Keratinocyte (primary cell): ENCODE measurements at regions not wholly inside any gene's neighbourhood (a gene's known extent, or its start where the extent isn't known, plus 50 kb on each side); places are given as distances from the start of the nearest gene placed in this dataset.
"Not testable (repeated sequence)": the region's sequence is repeated elsewhere in the genome, so short reads cannot be mapped to it uniquely, and the experiment has no call there.

Experiments used
- DNase-seq: peaks from one replicate; pipeline ENCODE4 v3.0.0-alpha.2; 2011; ENCODE audit warnings: low read depth, missing footprints, low spot score
- FAIRE-seq: peaks from 2 replicates; lab custom pipeline; 2011; peaks lifted over from hg19 to GRCh38; lab: Jason Lieb, UNC
- H2AFZ ChIP-seq: 2 replicates; pipeline ENCODE4 v1.6.0; 2012; ENCODE audit warnings: low read length, control low read depth, inconsistent platforms; ENCODE audit not compliant: control insufficient read depth
- H3K27ac ChIP-seq: 2 replicates; pipeline ENCODE4 v1.5.1; 2011; ENCODE audit warnings: low read length; ENCODE audit not compliant: control insufficient read depth, insufficient read depth
- H3K27me3 ChIP-seq: 3 replicates; pipeline ENCODE4 v1.6.0; 2011; ENCODE audit warnings: low read length; ENCODE audit not compliant: control insufficient read depth, insufficient read depth; ENCODE audit errors: extremely low read depth
- H3K36me3 ChIP-seq, 2 experiments: 2 replicates in 1 of 2; 3 replicates in 1 of 2; pipeline ENCODE4 v1.5.1; 2011; ENCODE audit warnings: low read length in 2 of 2, mild to moderate bottlenecking in 1 of 2; ENCODE audit not compliant: control insufficient read depth in 2 of 2, insufficient read depth in 2 of 2; ENCODE audit errors: extremely low read depth in 1 of 2
- H3K4me1 ChIP-seq: 3 replicates; pipeline ENCODE4 v1.5.1; 2011; ENCODE audit warnings: low read length; ENCODE audit not compliant: control insufficient read depth, insufficient read depth; ENCODE audit errors: extremely low read depth
- H3K4me2 ChIP-seq: 3 replicates; pipeline ENCODE4 v1.6.0; 2011; ENCODE audit warnings: low read depth, low read length; ENCODE audit not compliant: control insufficient read depth, insufficient read depth; ENCODE audit errors: extremely low read depth
- H3K4me3 ChIP-seq, 3 experiments: fragments of 200-600 bp in 1 of 3; sonication (generic) in 1 of 3; 2 replicates in 2 of 3; 3 replicates in 1 of 3; pipeline ENCODE4 v1.5.1; 2011 to 2016; ENCODE audit warnings: low read length in 3 of 3, mild to moderate bottlenecking in 3 of 3, control low read depth in 2 of 3, inconsistent platforms in 1 of 3, low read depth in 1 of 3, mixed read lengths in 1 of 3, mixed run types in 1 of 3, moderate library complexity in 1 of 3; ENCODE audit not compliant: control insufficient read depth in 2 of 3, insufficient read depth in 2 of 3; ENCODE audit errors: extremely low read depth in 1 of 3
- H3K79me2 ChIP-seq: 2 replicates; pipeline ENCODE4 v1.6.0; 2012; ENCODE audit warnings: low read length; ENCODE audit not compliant: control insufficient read depth, insufficient read depth
- H3K9ac ChIP-seq: 3 replicates; pipeline ENCODE4 v1.6.0; 2011; ENCODE audit warnings: low read length; ENCODE audit not compliant: control insufficient read depth, insufficient read depth; ENCODE audit errors: extremely low read depth
- H3K9me1 ChIP-seq: 3 replicates; pipeline ENCODE4 v1.6.0; 2011; ENCODE audit warnings: low read length; ENCODE audit not compliant: control insufficient read depth, insufficient read depth; ENCODE audit errors: extremely low read depth
- H3K9me3 ChIP-seq: 2 replicates; pipeline ENCODE4 v1.5.1; 2012; ENCODE audit warnings: low read depth, low read length; ENCODE audit not compliant: control insufficient read depth
- H4K20me1 ChIP-seq: 3 replicates; pipeline ENCODE4 v1.6.0; 2011; ENCODE audit warnings: low read length; ENCODE audit not compliant: control insufficient read depth, insufficient read depth; ENCODE audit errors: extremely low read depth
- EZH2 ChIP-seq: IDR thresholded peaks from one replicate; pipeline ENCODE4 v1.6.1; 2012; ENCODE audit warnings: inconsistent platforms, mild to moderate bottlenecking, low read length, moderate library complexity
- dilution Hi-C: fragments of 300-500 bp; cut with MboI; formaldehyde crosslinking; loops from one replicate; pipeline ENCODE4 v1.7.0; 2020; ENCODE audit warnings: low sequenced_read_pairs; ENCODE audit not compliant: extremely low pct_ligation_motif_present
- TF ChIP-seq, protein P1 (sequence below), 3 experiments: IDR thresholded peaks in 1 of 3; conservative IDR thresholded peaks in 1 of 3; optimal IDR thresholded peaks in 1 of 3; 2 replicates in 2 of 3; 3 replicates in 1 of 3; pipeline versions ENCODE3 to v1.5.1; 2011; ENCODE audit warnings: low read length in 3 of 3, mild to moderate bottlenecking in 3 of 3, moderate library complexity in 2 of 3, control low read depth in 1 of 3, inconsistent platforms in 1 of 3; ENCODE audit not compliant: insufficient read depth in 2 of 3; ENCODE audit errors: extremely low read depth in 1 of 3

GRCh38 chr1:197995408-197996258, 78.5 kb downstream of the LHX9 start:
- H3K36me3 ChIP-seq = no peaks in the 10 kb centered on the region
- TF ChIP-seq, protein P1, sequence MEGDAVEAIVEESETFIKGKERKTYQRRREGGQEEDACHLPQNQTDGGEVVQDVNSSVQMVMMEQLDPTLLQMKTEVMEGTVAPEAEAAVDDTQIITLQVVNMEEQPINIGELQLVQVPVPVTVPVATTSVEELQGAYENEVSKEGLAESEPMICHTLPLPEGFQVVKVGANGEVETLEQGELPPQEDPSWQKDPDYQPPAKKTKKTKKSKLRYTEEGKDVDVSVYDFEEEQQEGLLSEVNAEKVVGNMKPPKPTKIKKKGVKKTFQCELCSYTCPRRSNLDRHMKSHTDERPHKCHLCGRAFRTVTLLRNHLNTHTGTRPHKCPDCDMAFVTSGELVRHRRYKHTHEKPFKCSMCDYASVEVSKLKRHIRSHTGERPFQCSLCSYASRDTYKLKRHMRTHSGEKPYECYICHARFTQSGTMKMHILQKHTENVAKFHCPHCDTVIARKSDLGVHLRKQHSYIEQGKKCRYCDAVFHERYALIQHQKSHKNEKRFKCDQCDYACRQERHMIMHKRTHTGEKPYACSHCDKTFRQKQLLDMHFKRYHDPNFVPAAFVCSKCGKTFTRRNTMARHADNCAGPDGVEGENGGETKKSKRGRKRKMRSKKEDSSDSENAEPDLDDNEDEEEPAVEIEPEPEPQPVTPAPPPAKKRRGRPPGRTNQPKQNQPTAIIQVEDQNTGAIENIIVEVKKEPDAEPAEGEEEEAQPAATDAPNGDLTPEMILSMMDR (optimal IDR thresholded peaks at IDR 0.05 in 1 of 3, IDR thresholded peaks at IDR 0.05 in 1 of 3, conservative IDR thresholded peaks at IDR 0.05 in 1 of 3; ENCODE audit: extremely low read depth in 1 of 3, insufficient read depth in 2 of 3, low read length in 3 of 3) = no peak
- TF ChIP-seq EZH2 = no peak
- H3K4me2 ChIP-seq = no peak overlapping the region
- dilution Hi-C loops = no loop called here
- no peaks in the 10 kb centered on the region for H3K27me3 ChIP-seq
- no peak overlapping the region for H3K27ac ChIP-seq
- H4K20me1 ChIP-seq = no peaks in the 10 kb centered on the region
- no peak for DNase-seq
- no peak for FAIRE-seq
- no peaks in the 10 kb centered on the region for H3K9me1 ChIP-seq
- H2AFZ ChIP-seq = no peak overlapping the region
- H3K4me3 ChIP-seq = no peak overlapping the region
- no peaks in the 10 kb centered on the region for H3K4me1 ChIP-seq
- no peaks in the 10 kb centered on the region for H3K9me3 ChIP-seq
- no peak overlapping the region for H3K9ac ChIP-seq
- no peaks in the 10 kb centered on the region for H3K79me2 ChIP-seq

GRCh38 chr1:197996259-197996512, 79.0 kb downstream of the LHX9 start:
- H3K9me1 ChIP-seq, H3K27me3 ChIP-seq, H3K27ac ChIP-seq, H3K9me3 ChIP-seq, H3K79me2 ChIP-seq, FAIRE-seq, H3K36me3 ChIP-seq, H4K20me1 ChIP-seq, H3K4me1 ChIP-seq, H3K4me3 ChIP-seq, H3K9ac ChIP-seq, dilution Hi-C loops, H3K4me2 ChIP-seq, DNase-seq, H2AFZ ChIP-seq: not testable (repeated sequence)

DNA sequence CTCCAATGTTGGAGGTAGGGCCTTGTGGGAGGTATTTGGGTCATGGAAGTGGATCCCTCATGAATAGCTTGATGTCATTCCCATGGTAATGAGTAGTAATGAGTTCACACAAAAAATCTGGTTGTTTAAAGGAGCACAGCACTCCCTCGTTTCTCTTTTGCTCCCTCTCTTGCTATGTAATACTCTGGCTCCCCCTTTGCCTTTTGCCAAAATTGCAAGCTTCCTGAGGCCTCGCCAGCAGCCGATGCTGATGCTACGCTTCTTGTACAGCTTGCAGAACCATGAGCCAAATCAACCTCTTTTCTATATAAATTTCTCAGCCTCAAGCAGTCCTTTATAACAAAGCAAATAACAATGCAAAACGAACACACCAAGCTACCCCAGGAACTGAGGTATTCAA, 80.9 kb downstream of the LHX9 start:
- H3K4me1 ChIP-seq = no peaks in the 10 kb centered on the region
- TF ChIP-seq, protein P1 (optimal IDR thresholded peaks at IDR 0.05 in 1 of 3, IDR thresholded peaks at IDR 0.05 in 1 of 3, conservative IDR thresholded peaks at IDR 0.05 in 1 of 3; ENCODE audit: extremely low read depth in 1 of 3, insufficient read depth in 2 of 3, low read length in 3 of 3) = no peak
- no peak for TF ChIP-seq EZH2
- DNase-seq (no peak), FAIRE-seq (no peak)
- H4K20me1 ChIP-seq = no peaks in the 10 kb centered on the region
- no peaks in the 10 kb centered on the region for H3K9me1 ChIP-seq
- H3K9me3 ChIP-seq = no peaks in the 10 kb centered on the region
- H3K27ac ChIP-seq = no peak overlapping the region
- no peaks in the 10 kb centered on the region for H3K27me3 ChIP-seq
- H3K4me2 ChIP-seq = no peak overlapping the region
- no peak overlapping the region for H2AFZ ChIP-seq
- dilution Hi-C loops = no loop called here
- no peak overlapping the region for H3K9ac ChIP-seq
- no peaks in the 10 kb centered on the region for H3K79me2 ChIP-seq
- no peaks in the 10 kb centered on the region for H3K36me3 ChIP-seq
- no peak overlapping the region for H3K4me3 ChIP-seq
